Activated CD8-positive, alpha-beta memory T cell treated with anti-CD3 and anti-CD28 coated beads, Interleukin-2, amount 10 ng/mL, durations not matched to agents 7 days and 5 days (primary cell): ENCODE measurements at regions not wholly inside any gene's neighbourhood (a gene's known extent, or its start where the extent isn't known, plus 50 kb on each side); places are given as distances from the start of the nearest gene placed in this dataset.

Experiments used
- ATAC-seq: fragments of 150-1000 bp; cut with Tn5 transposase; one replicate; pipeline ENCODE4 v1.10.0; 2021; ENCODE audit warnings: moderate library complexity
- CTCF ChIA-PET: fragments of 350-600 bp; sonication (Branson Sonifier 250); formaldehyde crosslinking; loops from one replicate; lab custom pipeline; 2021; ENCODE audit warnings: antibody characterized with exemption; lab: Charles Lee
- DNase-seq: peaks from one replicate; pipeline ENCODE4 v3.0.0-alpha.2; 2020
- H3K27ac Mint-ChIP-seq: one replicate; pipeline ENCODE4 v1.8.0; 2021; ENCODE audit warnings: mild to moderate bottlenecking, mixed read lengths
- H3K27me3 Mint-ChIP-seq: one replicate; pipeline ENCODE4 v1.8.0; 2021; ENCODE audit warnings: mixed read lengths
- H3K36me3 Mint-ChIP-seq: one replicate; pipeline ENCODE4 v1.8.0; 2021; ENCODE audit warnings: mild to moderate bottlenecking, mixed read lengths
- H3K4me1 Mint-ChIP-seq: one replicate; pipeline ENCODE4 v1.8.0; 2021; ENCODE audit warnings: mixed read lengths
- H3K4me3 Mint-ChIP-seq: one replicate; pipeline ENCODE4 v1.8.0; 2021; ENCODE audit warnings: mild to moderate bottlenecking, moderate library complexity, mixed read lengths
- H3K9me3 Mint-ChIP-seq: one replicate; pipeline ENCODE4 v1.8.0; 2022; ENCODE audit warnings: low read depth, mixed read lengths

DNA sequence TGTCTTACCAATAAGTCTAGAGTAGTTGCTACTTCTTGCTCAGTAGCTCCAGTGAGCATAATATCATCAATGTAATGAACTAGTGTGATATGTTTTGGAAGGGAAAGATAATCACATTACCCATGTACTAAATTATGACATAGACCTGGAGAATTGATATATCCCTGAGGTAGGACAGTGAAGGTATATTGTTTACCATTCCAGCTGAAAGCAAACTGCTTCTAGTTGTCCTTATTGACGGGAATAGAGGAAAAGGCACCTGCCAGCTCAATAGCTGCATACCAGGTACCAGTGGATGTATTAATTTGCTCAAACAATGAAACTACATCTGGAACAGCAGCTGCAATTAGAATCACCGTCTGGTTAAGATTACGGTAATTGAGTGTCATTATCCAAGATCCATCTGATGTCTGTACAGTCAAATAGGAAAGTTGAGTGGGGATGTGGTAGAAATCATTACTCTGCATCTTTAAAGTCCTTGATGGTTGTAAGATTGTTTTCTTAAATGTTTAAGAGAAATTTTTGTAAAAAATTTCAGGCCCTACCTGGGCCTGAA is 100.0 kb upstream of the ARHGAP5 start:
- Mint-ChIP-seq H3K4me1 (no peaks in the 10 kb centered on the region), H3K27me3 (no peaks in the 10 kb centered on the region), H3K9me3 (no peaks in the 10 kb centered on the region), H3K4me3 (no peak overlapping the region), H3K36me3 (no peaks in the 10 kb centered on the region), H3K27ac (no peak overlapping the region)
- DNase-seq (no peak), ATAC-seq (no peak)
- CTCF ChIA-PET, result no interaction called here

DNA sequence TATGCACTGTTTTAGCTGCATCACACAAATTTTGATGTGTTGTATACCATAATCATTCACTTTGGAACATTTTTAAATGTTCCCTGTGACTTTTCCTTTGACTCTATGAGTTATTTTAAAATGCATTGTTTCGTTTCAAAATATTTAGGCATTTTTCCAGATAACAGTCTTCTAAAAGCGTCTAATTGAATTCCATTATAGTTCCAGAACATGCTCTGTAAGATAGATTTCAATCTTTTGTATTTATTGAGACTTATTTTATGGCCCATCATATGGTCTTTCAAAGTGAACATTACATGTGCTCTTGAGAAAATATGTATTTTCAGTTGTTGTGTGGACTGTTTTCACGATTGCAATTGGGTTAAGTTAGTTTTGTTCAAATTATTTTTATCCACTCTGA is 98.7 kb upstream of the ARHGAP5 start:
- Mint-ChIP-seq H3K4me1 (no peaks in the 10 kb centered on the region), H3K9me3 (no peaks in the 10 kb centered on the region), H3K27ac (no peak overlapping the region), H3K27me3 (peaks cover 7% of the 10 kb centered on the region), H3K36me3 (no peaks in the 10 kb centered on the region), H3K4me3 (no peak overlapping the region)
- DNase-seq, result no peak
- CTCF ChIA-PET, result no interaction called here
- no peak for ATAC-seq

DNA sequence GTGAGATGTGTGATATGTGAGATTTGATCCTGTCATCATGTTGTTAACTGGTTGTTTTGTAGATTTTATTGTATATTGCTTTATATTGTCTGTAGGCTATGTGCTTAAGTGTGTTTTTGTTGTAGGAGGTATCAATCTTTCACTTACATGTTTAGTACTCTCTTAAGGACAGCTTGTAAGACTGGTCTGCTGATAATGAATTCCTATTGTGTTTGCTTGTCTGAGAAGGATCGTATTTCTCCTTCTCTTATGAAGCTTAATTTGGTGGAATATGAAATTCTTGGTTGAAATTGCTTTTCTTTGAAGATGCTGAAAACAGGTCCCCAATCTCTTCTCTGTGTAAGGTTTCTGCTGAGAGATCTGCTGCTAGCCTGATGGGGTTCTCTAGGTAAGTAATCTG is 94.5 kb upstream of the ARHGAP5 start:
- CTCF ChIA-PET, result no interaction called here
- Mint-ChIP-seq H3K4me3 (no peak overlapping the region), H3K27ac (no peak overlapping the region), H3K4me1 (no peaks in the 10 kb centered on the region), H3K9me3 (no peaks in the 10 kb centered on the region), H3K27me3 (peaks cover 7% of the 10 kb centered on the region), H3K36me3 (no peaks in the 10 kb centered on the region)
- DNase-seq, result no peak
- no peak for ATAC-seq

DNA sequence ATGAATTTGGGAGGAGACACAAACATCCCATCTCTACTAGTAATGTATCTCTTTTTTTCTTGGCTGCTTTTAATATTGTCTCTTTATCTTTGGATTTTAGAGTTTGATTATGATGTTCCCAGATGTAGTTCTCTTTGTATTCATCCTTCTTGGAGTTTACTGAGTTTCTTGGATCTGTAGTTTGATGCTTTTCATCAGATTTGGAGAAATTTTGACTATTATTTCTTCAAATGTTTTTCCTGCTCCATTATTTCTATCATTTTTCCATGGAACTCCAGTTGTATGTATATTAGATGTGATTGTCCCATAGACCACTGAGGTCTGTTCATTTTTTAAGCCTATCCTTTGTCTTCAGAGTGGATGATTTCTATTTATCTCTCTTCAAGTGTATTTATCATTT is 90.7 kb upstream of the ARHGAP5 start:
- no peaks in the 10 kb centered on the region for H3K36me3 Mint-ChIP-seq
- DNase-seq (no peak), ATAC-seq (no peak)
- H3K27me3 Mint-ChIP-seq, result peaks cover 12% of the 10 kb centered on the region
- H3K4me3 Mint-ChIP-seq, result no peak overlapping the region
- CTCF ChIA-PET, result no interaction called here
- no peaks in the 10 kb centered on the region for H3K4me1 Mint-ChIP-seq
- no peaks in the 10 kb centered on the region for H3K9me3 Mint-ChIP-seq
- H3K27ac Mint-ChIP-seq, result no peak overlapping the region

DNA sequence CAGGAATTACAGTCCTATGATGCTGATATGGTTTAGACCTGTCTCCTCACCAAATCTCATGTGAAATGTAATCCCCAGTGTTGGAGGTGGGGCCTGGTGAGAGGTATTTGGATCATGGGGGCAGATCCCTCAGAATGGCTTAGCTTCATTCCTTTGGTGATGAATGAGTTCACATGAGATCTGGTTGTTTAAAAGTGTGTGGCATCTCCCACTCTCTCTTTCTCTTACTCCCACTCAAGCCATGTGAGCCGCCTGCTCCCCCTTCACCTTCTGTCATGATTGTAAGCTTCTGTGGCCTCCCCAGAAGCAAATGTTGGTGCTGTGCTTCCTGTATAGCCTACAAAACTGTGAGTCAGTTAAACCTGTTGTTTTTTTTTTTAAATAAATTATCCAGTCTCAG is 89.4 kb upstream of the ARHGAP5 start:
- Mint-ChIP-seq H3K9me3 (no peaks in the 10 kb centered on the region), H3K36me3 (no peaks in the 10 kb centered on the region), H3K4me1 (no peaks in the 10 kb centered on the region), H3K27ac (no peak overlapping the region), H3K4me3 (no peak overlapping the region), H3K27me3 (peaks cover 14% of the 10 kb centered on the region)
- ATAC-seq (no peak), DNase-seq (no peak)
- CTCF ChIA-PET, result no interaction called here

DNA sequence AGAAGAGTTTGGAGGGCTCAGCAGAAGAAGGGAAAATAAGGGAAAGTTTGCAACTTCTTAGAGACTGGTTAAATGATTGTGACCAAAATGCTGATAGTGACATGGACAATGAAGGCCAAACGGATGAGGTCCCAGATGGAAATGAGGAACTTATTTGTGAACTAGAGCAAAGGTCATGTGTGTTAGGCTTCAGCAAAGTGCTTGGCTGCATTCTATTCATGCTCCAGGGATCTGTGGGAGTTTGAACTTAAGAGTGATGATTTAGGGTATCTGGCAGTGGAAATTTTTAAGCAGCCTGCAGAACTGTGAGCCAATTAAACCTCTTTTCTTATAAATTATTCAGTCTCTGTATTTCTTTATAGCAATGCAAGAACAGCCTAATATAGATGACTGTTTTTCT is 88.9 kb upstream of the ARHGAP5 start:
- H3K36me3 Mint-ChIP-seq, result no peaks in the 10 kb centered on the region
- H3K27me3 Mint-ChIP-seq, result peaks cover 11% of the 10 kb centered on the region
- H3K27ac Mint-ChIP-seq, result no peak overlapping the region
- CTCF ChIA-PET, result no interaction called here
- DNase-seq (no peak), ATAC-seq (no peak)
- no peaks in the 10 kb centered on the region for H3K9me3 Mint-ChIP-seq
- no peaks in the 10 kb centered on the region for H3K4me1 Mint-ChIP-seq
- H3K4me3 Mint-ChIP-seq, result no peak overlapping the region

DNA sequence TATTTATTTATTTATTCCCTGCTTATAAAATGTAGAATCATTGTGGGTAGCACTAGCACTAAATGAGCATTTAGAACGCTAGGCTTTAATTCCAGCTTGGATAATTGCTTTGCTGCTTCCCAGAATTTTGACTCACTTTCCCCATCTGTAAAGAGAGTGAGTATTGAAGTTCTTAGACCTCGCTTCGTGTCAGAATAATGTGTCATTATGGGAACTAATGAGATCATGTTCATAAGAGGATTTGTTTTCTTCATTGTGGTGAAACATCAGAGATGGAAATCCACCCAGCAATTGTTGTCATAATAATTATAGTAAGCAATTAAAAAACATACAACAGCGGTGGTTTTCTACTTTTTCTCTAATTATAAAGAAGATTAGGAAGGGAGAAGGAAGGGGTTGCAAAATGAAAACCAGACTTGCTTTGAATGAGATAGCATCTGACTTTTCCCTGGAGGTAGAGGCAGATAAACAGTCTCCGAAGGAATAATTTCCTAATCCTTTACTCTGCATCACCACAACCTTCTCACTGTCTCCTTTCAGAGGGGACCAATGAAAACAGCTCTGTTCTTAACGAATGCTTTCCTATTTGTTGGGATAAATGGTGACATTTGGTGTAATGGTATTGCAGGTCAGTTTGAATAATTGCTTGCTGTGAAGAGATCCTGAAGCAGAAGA is 86.8 kb upstream of the ARHGAP5 start:
- ATAC-seq (no peak), DNase-seq (no peak)
- Mint-ChIP-seq H3K9me3 (no peaks in the 10 kb centered on the region), H3K36me3 (no peaks in the 10 kb centered on the region), H3K4me3 (no peak overlapping the region), H3K27ac (no peak overlapping the region), H3K4me1 (no peaks in the 10 kb centered on the region), H3K27me3 (peaks cover 11% of the 10 kb centered on the region)
- CTCF ChIA-PET, result no interaction called here

DNA sequence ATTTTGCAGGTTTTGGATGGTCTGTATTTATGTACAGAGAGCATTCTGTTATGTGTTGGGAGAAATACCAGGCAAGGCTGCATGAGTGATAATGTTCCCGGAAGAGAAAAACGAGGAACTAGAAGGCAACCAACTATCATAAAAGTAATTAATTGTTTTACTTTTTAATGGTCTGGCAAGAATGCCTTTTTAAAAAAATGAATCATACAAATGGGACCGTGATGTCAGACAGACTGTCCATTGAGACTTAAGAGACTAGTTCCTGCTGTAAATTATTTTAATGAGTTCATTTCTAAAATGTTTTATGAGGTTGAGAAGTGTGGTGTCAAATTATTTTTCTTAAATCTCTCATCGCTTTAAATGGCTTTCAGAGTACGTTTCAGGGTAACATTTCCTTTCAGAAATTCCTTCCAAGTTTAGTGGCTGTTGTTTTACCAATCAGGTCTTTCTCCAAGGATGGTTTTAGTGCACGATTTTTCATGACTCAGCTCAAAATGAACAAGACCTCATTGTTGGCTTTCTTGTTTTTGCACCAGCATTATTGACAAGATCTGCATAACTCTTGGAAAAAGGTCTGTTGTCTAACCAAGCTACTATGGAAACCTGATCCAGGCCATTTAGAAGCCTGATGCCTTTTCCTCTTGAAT is 86.1 kb upstream of the ARHGAP5 start:
- Mint-ChIP-seq H3K36me3 (no peaks in the 10 kb centered on the region), H3K27me3 (peaks cover 11% of the 10 kb centered on the region), H3K9me3 (no peaks in the 10 kb centered on the region), H3K4me3 (no peak overlapping the region), H3K27ac (no peak overlapping the region), H3K4me1 (no peaks in the 10 kb centered on the region)
- DNase-seq (no peak), ATAC-seq (no peak)
- CTCF ChIA-PET, result no interaction called here

DNA sequence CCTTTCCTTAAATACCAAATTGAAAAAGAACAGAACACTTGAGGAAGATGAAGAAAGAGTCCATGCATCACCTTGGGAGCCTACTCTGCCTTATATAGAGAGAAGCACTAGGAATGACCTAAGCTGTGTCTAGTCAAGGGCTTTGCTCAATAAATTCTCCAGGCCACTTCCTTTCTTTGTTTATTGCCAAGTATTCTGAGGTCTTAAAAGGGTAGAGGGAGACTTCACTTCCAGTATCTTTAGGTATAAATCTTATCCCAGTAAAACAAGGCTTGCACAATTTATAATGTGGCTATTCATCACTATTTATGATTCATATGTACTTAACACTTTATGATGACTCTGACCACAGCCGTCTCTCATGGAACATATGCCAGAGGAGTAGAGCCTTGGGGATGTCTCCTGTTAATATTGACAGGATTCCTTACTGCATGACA is 85.1 kb upstream of the ARHGAP5 start:
- Mint-ChIP-seq H3K4me1 (no peaks in the 10 kb centered on the region), H3K9me3 (no peaks in the 10 kb centered on the region), H3K27me3 (peaks cover 11% of the 10 kb centered on the region), H3K4me3 (no peak overlapping the region), H3K36me3 (no peaks in the 10 kb centered on the region), H3K27ac (no peak overlapping the region)
- CTCF ChIA-PET, result no interaction called here
- ATAC-seq (no peak), DNase-seq (no peak)

DNA sequence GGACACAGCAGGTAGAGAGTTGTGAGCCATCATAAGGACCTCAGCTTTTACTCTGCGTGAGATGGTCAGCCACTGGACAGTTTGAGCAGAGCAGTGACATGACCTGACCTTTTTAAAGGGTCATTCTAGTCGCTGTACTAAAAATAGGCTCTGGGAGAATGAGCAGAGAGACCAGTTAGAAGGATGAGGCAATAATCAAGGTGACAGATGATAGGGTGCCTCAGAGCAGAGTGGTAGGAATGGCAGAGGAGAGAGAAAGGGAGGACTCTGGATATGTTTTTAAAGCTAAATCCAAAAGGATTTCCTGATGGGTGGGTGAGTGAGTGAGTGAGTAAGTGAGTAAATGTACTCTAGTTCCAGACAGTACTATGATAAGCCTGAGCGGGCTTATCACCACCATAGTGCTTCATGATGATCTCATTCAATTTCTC is 83.6 kb upstream of the ARHGAP5 start:
- ATAC-seq (no peak), DNase-seq (no peak)
- no peaks in the 10 kb centered on the region for H3K4me1 Mint-ChIP-seq
- no peak overlapping the region for H3K4me3 Mint-ChIP-seq
- H3K27ac Mint-ChIP-seq, result no peak overlapping the region
- H3K9me3 Mint-ChIP-seq, result no peaks in the 10 kb centered on the region
- H3K27me3 Mint-ChIP-seq, result peaks cover 11% of the 10 kb centered on the region
- CTCF ChIA-PET, result no interaction called here
- H3K36me3 Mint-ChIP-seq, result no peaks in the 10 kb centered on the region

DNA sequence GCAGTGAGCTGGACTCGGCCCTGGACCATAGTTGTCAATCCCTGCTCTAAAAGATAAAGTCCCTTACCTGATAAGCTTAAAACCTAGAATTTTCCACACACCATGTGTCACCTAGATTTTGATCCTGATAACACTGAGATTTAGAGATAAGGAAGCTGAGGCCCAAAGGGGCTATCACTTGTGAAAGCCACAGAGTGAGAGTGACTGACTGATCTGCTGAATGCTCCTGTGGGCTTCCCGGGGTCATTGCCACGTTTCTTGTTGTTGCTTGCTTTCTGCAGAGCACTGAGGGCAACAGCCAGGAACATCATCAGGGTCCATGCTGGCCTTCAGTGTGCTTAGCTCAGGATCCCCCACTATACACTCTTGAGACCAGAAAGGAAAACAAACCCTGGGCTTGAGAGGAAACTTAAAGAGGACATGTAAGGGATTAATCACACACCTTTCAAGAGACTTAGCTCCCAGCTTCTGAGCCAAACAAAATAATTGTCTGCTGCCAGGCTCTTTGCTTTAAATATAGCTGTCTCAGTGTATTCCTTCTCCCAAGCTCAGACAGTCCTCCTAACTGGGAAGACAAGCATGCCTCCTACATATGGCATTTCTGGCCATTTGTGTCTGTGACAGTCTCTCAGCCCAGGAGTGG is 82.6 kb upstream of the ARHGAP5 start:
- Mint-ChIP-seq H3K4me1 (no peaks in the 10 kb centered on the region), H3K27ac (no peak overlapping the region), H3K36me3 (no peaks in the 10 kb centered on the region), H3K27me3 (peaks cover 11% of the 10 kb centered on the region), H3K9me3 (no peaks in the 10 kb centered on the region), H3K4me3 (no peak overlapping the region)
- CTCF ChIA-PET, result no interaction called here
- DNase-seq (no peak), ATAC-seq (no peak)

DNA sequence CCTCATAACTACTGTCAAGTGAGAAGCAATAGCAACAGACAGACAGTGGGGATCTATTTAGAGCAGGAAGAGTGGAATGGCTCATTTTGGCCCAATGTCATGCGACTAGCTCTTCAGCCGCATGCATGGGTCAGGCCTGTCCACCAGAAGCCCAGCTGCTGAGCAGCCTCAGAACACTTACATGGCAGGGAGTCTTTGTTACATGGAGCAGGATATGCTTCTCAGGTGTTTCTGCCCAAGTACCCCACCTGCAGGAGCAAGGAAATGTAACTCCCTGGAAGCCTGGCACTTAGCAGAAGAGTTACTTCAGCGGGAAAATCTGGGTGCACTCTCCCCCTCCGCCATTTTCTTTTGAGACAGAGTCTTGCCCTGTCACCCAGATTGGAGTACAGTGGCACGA is 73.5 kb upstream of the ARHGAP5 start:
- no peaks in the 10 kb centered on the region for H3K4me1 Mint-ChIP-seq
- no peak overlapping the region for H3K4me3 Mint-ChIP-seq
- no peak overlapping the region for H3K27ac Mint-ChIP-seq
- H3K36me3 Mint-ChIP-seq, result no peaks in the 10 kb centered on the region
- ATAC-seq, result no peak
- no peaks in the 10 kb centered on the region for H3K9me3 Mint-ChIP-seq
- CTCF ChIA-PET, result no interaction called here
- H3K27me3 Mint-ChIP-seq, result peaks cover 8% of the 10 kb centered on the region
- no peak for DNase-seq

DNA sequence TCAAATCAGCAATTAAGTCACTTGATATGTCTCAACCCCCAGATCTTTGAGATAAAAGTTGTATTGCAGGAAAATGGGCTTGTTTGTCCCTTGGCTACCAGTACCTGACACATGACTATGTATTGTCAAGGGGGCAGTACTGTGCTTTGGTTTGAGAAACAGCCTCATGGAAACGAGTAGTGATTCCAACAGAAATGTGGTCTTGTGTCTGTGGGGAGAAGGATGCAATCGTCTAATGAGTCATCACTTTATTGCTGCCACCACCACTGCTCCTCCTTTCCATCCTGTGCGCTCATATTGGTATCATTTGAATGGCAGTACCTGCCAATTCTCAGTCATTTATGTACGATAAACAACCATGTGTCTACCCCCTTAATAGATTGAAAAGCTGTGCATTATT is 72.8 kb upstream of the ARHGAP5 start:
- Mint-ChIP-seq H3K4me1 (no peaks in the 10 kb centered on the region), H3K4me3 (no peak overlapping the region), H3K27me3 (peaks cover 8% of the 10 kb centered on the region), H3K36me3 (no peaks in the 10 kb centered on the region), H3K9me3 (no peaks in the 10 kb centered on the region), H3K27ac (no peak overlapping the region)
- DNase-seq (no peak), ATAC-seq (no peak)
- CTCF ChIA-PET, result no interaction called here

DNA sequence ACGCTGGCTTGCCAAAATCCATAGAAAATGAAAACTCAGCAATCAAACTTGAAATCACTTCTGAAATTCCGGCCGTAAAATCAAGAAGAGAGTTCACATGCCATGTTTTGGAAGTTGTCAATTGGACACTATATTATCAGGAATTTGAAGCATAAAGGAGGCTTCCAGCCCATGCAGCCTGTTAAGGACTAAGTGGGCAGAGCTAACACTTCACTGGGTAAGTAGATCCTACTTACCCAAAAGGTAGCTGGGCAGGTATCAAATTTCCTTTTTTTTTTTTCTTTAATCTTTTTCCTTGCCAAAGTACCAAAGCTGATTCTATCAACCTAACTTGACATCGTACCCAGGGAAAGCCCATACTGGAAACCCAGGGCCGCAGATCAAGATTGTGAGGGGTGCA is 71.5 kb upstream of the ARHGAP5 start:
- DNase-seq, result no peak
- Mint-ChIP-seq H3K4me3 (no peak overlapping the region), H3K27ac (no peak overlapping the region), H3K4me1 (no peaks in the 10 kb centered on the region), H3K9me3 (no peaks in the 10 kb centered on the region), H3K27me3 (peaks cover 2% of the 10 kb centered on the region), H3K36me3 (no peaks in the 10 kb centered on the region)
- CTCF ChIA-PET, result no interaction called here
- ATAC-seq, result no peak
